Activated CD4-positive, alpha-beta memory T cell treated with anti-CD3 and anti-CD28 coated beads for 36 hours (primary cell): ENCODE measurements at regions not wholly inside any gene's neighbourhood (a gene's known extent, or its start where the extent isn't known, plus 50 kb on each side); places are given as distances from the start of the nearest gene placed in this dataset.

Experiments
- CTCF ChIA-PET: fragments of 350-600 bp; sonication (Branson Sonifier 250); formaldehyde crosslinking; loops from one replicate; lab custom pipeline; 2021; ENCODE audit warnings: antibody characterized with exemption, inconsistent platforms; lab: Charles Lee
- POLR2A ChIA-PET: fragments of 350-600 bp; sonication (Branson Sonifier 250); formaldehyde crosslinking; loops from one replicate; lab custom pipeline; 2021; ENCODE audit warnings: antibody characterized with exemption; lab: Charles Lee
- DNase-seq: peaks from one replicate; pipeline ENCODE4 v3.0.0-alpha.2; 2020
- H3K27ac Mint-ChIP-seq: one replicate; pipeline ENCODE4 v1.8.0; 2021; ENCODE audit warnings: mixed read lengths
- H3K27me3 Mint-ChIP-seq: one replicate; pipeline ENCODE4 v1.8.0; 2021; ENCODE audit warnings: mixed read lengths
- H3K36me3 Mint-ChIP-seq: one replicate; pipeline ENCODE4 v1.8.0; 2021; ENCODE audit warnings: mixed read lengths
- H3K4me1 Mint-ChIP-seq: one replicate; pipeline ENCODE4 v1.8.0; 2021; ENCODE audit warnings: low read depth, mixed read lengths
- H3K4me3 Mint-ChIP-seq: one replicate; pipeline ENCODE4 v1.8.0; 2021; ENCODE audit warnings: mild to moderate bottlenecking, mixed read lengths
- H3K9me3 Mint-ChIP-seq: one replicate; pipeline ENCODE4 v1.8.0; 2021; ENCODE audit warnings: mixed read lengths
- intact Hi-C: fragments of 100-400 bp; cut with micrococcal nuclease; formaldehyde crosslinking; loops from one replicate; pipeline ENCODE4 v1.15.1; 2023

GRCh38 chr1:69485616-69486015 is 82.1 kb upstream of the LRRC7 start:
- Mint-ChIP-seq H3K9me3 (peaks cover 21% of the 10 kb centered on the region), H3K36me3 (no peaks in the 10 kb centered on the region), H3K4me1 (no peaks in the 10 kb centered on the region), H3K27ac (no peak overlapping the region), H3K27me3 (no peaks in the 10 kb centered on the region), H3K4me3 (no peak overlapping the region)
- CTCF ChIA-PET, result no interaction called here
- no peak for DNase-seq
- POLR2A ChIA-PET, result no interaction called here
- intact Hi-C loops, result no loop called here

DNA sequence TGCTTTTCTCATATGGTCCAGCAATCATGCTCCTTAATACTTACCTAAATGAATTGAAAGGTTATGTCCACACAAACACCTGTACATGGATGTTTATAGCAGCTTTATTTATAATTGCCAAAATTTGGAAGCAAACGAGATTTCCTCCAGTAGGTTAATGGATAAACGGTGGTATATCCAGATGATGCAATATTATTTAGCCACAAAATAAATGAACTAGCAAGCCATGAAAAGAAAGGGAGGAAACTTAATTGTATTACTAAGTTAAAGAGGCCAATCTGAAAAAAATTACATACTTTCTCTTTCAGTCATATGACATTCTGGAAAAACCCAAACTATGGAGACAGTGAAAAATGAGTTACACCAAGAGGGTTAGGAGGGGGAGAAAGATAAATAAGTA is 76.3 kb upstream of the LRRC7 start:
- H3K4me3 Mint-ChIP-seq, result no peak overlapping the region
- no peaks in the 10 kb centered on the region for H3K27me3 Mint-ChIP-seq
- H3K9me3 Mint-ChIP-seq, result peaks cover 30% of the 10 kb centered on the region
- no peak overlapping the region for H3K27ac Mint-ChIP-seq
- H3K36me3 Mint-ChIP-seq, result no peaks in the 10 kb centered on the region
- no peak for DNase-seq
- POLR2A ChIA-PET, result no interaction called here
- intact Hi-C loops, result no loop called here
- CTCF ChIA-PET, result no interaction called here
- H3K4me1 Mint-ChIP-seq, result no peaks in the 10 kb centered on the region

DNA sequence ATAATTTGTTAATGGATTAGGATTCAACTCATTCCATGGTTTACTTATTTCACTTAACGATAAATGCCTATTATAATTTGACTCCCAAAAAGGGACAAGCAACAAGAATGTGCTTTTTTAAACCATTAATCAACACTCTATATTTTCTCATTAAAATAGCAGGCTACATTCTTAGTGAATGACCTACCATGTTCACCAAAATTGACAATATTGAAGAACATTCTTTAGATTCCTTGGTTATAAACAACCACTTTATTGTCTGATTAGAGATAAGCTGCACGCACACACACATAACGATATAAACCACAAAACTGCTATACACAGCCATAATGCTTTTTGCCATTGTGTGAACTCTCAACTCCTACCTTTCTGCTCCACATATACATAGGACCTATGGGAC is 75.4 kb upstream of the LRRC7 start:
- no peaks in the 10 kb centered on the region for H3K27me3 Mint-ChIP-seq
- no peaks in the 10 kb centered on the region for H3K36me3 Mint-ChIP-seq
- DNase-seq, result no peak
- no peak overlapping the region for H3K27ac Mint-ChIP-seq
- H3K4me3 Mint-ChIP-seq, result no peak overlapping the region
- ChIA-PET CTCF (no interaction called here), POLR2A (no interaction called here)
- intact Hi-C loops, result no loop called here
- H3K9me3 Mint-ChIP-seq, result peaks cover 31% of the 10 kb centered on the region
- no peaks in the 10 kb centered on the region for H3K4me1 Mint-ChIP-seq

- intact Hi-C loops, result no loop called here
- Mint-ChIP-seq H3K4me3 (no peak overlapping the region), H3K27ac (no peak overlapping the region), H3K27me3 (no peaks in the 10 kb centered on the region), H3K4me1 (no peaks in the 10 kb centered on the region), H3K9me3 (peaks cover 16% of the 10 kb centered on the region), H3K36me3 (no peaks in the 10 kb centered on the region)
- CTCF ChIA-PET, result no interaction called here
- POLR2A ChIA-PET, result no interaction called here
- no peak for DNase-seq
Observed at GRCh38 chr1:69494221-69494620, 73.5 kb upstream of the LRRC7 start.

GRCh38 chr1:69497441-69498221 is 70.1 kb upstream of the LRRC7 start:
- Mint-ChIP-seq H3K27ac (no peak overlapping the region), H3K36me3 (no peaks in the 10 kb centered on the region), H3K27me3 (no peaks in the 10 kb centered on the region), H3K4me1 (no peaks in the 10 kb centered on the region), H3K9me3 (peaks cover 3% of the 10 kb centered on the region), H3K4me3 (no peak overlapping the region)
- CTCF ChIA-PET, result no interaction called here
- POLR2A ChIA-PET, result no interaction called here
- no peak for DNase-seq
- intact Hi-C loops, result no loop called here

GRCh38 chr1:69498711-69499110 is 69.0 kb upstream of the LRRC7 start:
- H3K27ac Mint-ChIP-seq, result no peak overlapping the region
- H3K4me1 Mint-ChIP-seq, result no peaks in the 10 kb centered on the region
- no peak overlapping the region for H3K4me3 Mint-ChIP-seq
- intact Hi-C loops, result no loop called here
- no peaks in the 10 kb centered on the region for H3K36me3 Mint-ChIP-seq
- DNase-seq, result no peak
- H3K27me3 Mint-ChIP-seq, result no peaks in the 10 kb centered on the region
- CTCF ChIA-PET, result no interaction called here
- POLR2A ChIA-PET, result no interaction called here
- H3K9me3 Mint-ChIP-seq, result peaks cover 2% of the 10 kb centered on the region

- Mint-ChIP-seq H3K9me3 (peaks cover 2% of the 10 kb centered on the region), H3K36me3 (no peaks in the 10 kb centered on the region), H3K27me3 (no peaks in the 10 kb centered on the region), H3K27ac (no peak overlapping the region), H3K4me1 (no peaks in the 10 kb centered on the region), H3K4me3 (no peak overlapping the region)
- ChIA-PET CTCF (no interaction called here), POLR2A (no interaction called here)
- no peak for DNase-seq
- intact Hi-C loops, result no loop called here
Observed at GRCh38 chr1:69499203-69499803, 68.4 kb upstream of the LRRC7 start.

GRCh38 chr1:69502991-69503390 is 64.7 kb upstream of the LRRC7 start:
- H3K36me3 Mint-ChIP-seq, result no peaks in the 10 kb centered on the region
- ChIA-PET CTCF (no interaction called here), POLR2A (no interaction called here)
- no peaks in the 10 kb centered on the region for H3K4me1 Mint-ChIP-seq
- intact Hi-C loops, result no loop called here
- H3K9me3 Mint-ChIP-seq, result peaks cover 2% of the 10 kb centered on the region
- H3K27me3 Mint-ChIP-seq, result no peaks in the 10 kb centered on the region
- H3K4me3 Mint-ChIP-seq, result no peak overlapping the region
- DNase-seq, result no peak
- H3K27ac Mint-ChIP-seq, result no peak overlapping the region

DNA sequence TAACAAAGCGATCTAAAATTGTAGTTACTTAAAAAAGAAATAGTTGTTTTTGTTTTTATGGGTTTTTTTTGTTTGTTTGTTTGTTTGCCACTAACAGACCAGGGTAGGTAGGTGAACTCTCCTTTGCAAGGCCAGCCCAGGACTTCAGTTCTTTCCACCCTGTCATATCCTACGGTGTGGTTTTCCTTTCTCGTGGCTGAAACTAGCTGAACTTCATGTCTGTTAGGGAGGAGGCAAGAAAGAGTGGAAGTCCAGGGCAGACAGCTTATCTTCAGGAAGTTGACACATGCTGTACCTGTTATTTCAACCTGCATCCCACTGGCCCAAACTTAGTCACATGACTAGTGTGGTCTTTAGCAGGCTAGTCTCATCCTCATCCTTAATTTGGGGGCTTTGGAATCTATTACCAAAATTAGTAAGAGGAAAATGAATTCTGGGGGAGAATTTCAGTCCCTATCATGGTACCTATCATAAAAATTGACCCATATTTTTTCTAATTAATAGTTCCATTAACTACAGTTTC is 62.9 kb upstream of the LRRC7 start:
- ChIA-PET CTCF (no interaction called here), POLR2A (no interaction called here)
- Mint-ChIP-seq H3K4me3 (no peak overlapping the region), H3K27ac (no peak overlapping the region), H3K36me3 (no peaks in the 10 kb centered on the region), H3K27me3 (no peaks in the 10 kb centered on the region), H3K4me1 (no peaks in the 10 kb centered on the region), H3K9me3 (peaks cover 2% of the 10 kb centered on the region)
- intact Hi-C loops, result no loop called here
- DNase-seq, result no peak

DNA sequence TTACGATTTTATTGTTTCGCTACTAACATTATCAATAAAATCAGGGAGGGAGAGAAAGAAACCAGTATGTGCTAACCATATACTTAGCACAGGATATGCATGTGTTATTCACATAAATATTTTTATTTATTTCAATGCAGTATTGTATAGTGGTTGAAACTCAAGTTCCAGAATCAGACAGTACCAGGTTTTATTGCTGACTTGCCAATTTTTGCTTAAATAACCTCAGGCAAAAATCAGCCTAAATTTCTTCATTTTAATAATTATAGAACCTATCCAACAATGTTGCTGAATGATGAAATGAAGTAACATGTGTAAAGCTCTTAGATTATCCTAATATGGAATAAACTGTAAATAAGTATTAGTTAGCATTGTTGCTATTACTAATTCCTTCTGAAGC is 61.4 kb upstream of the LRRC7 start:
- H3K4me1 Mint-ChIP-seq, result no peaks in the 10 kb centered on the region
- H3K9me3 Mint-ChIP-seq, result peaks cover 2% of the 10 kb centered on the region
- no peak overlapping the region for H3K27ac Mint-ChIP-seq
- DNase-seq, result no peak
- intact Hi-C loops, result no loop called here
- ChIA-PET POLR2A (no interaction called here), CTCF (no interaction called here)
- no peaks in the 10 kb centered on the region for H3K36me3 Mint-ChIP-seq
- no peaks in the 10 kb centered on the region for H3K27me3 Mint-ChIP-seq
- H3K4me3 Mint-ChIP-seq, result no peak overlapping the region

GRCh38 chr1:69506721-69507120 is 61.0 kb upstream of the LRRC7 start:
- Mint-ChIP-seq H3K9me3 (peaks cover 2% of the 10 kb centered on the region), H3K27me3 (no peaks in the 10 kb centered on the region), H3K4me1 (no peaks in the 10 kb centered on the region), H3K27ac (no peak overlapping the region), H3K4me3 (no peak overlapping the region), H3K36me3 (no peaks in the 10 kb centered on the region)
- no peak for DNase-seq
- intact Hi-C loops, result no loop called here
- POLR2A ChIA-PET, result no interaction called here
- CTCF ChIA-PET, result no interaction called here

DNA sequence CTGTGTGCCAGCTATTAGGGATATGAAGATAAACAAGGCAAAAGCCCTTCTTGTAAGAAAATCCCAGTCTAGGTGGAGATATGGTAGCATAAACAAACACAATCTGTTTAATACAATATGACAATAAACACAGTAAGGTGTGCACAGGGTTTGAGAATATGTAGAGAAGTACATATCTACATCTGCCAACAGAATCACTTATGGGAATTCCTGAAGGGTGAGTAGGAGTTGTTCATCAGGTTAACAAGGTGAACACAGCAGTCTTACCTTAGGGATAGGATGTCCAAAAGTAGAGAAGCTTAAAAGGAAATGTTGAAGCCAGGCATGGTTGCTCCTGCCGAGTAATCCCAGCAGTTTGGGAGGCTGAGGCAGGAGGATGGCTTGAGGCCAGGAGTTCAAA is 57.7 kb upstream of the LRRC7 start:
- H3K27ac Mint-ChIP-seq, result no peak overlapping the region
- ChIA-PET CTCF (no interaction called here), POLR2A (no interaction called here)
- H3K27me3 Mint-ChIP-seq, result no peaks in the 10 kb centered on the region
- no peaks in the 10 kb centered on the region for H3K36me3 Mint-ChIP-seq
- no peaks in the 10 kb centered on the region for H3K4me1 Mint-ChIP-seq
- intact Hi-C loops, result no loop called here
- no peak overlapping the region for H3K4me3 Mint-ChIP-seq
- no peak for DNase-seq
- H3K9me3 Mint-ChIP-seq, result no peaks in the 10 kb centered on the region
